ENCODE measurements at regions not wholly inside any gene's neighbourhood (a gene's known extent, or its start where the extent isn't known, plus 50 kb on each side); places are given as distances from the start of the nearest gene placed in this dataset.

DNA sequence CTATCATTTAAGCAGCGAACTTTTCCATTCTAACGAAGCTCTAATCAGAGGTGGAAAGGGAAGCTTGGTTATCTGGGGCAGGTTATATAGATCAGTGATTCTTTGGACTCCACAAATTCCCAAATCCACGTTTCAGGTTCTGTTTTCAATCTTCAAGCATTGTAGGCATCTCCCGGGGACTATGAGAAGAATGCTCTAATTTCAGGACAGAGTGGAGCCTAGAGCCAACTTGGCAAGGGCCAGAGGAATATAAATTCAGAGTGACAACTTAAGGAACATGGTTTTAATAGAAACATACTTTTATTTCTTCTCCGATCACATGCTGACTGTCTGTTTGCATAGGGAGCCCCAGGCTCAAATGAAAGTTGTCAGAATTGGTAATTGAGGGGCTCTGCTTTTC is 514.0 kb upstream of the KLF4 start:
- TF ChIP-seq, protein P1, sequence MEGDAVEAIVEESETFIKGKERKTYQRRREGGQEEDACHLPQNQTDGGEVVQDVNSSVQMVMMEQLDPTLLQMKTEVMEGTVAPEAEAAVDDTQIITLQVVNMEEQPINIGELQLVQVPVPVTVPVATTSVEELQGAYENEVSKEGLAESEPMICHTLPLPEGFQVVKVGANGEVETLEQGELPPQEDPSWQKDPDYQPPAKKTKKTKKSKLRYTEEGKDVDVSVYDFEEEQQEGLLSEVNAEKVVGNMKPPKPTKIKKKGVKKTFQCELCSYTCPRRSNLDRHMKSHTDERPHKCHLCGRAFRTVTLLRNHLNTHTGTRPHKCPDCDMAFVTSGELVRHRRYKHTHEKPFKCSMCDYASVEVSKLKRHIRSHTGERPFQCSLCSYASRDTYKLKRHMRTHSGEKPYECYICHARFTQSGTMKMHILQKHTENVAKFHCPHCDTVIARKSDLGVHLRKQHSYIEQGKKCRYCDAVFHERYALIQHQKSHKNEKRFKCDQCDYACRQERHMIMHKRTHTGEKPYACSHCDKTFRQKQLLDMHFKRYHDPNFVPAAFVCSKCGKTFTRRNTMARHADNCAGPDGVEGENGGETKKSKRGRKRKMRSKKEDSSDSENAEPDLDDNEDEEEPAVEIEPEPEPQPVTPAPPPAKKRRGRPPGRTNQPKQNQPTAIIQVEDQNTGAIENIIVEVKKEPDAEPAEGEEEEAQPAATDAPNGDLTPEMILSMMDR (IDR thresholded peaks at IDR 0.05; ENCODE audit: extremely low read depth in 1 of 2, insufficient read depth in 1 of 2, low read depth in 1 of 2, low read length in 2 of 2), result no peak
- TF ChIP-seq POLR2AphosphoS5 (IDR thresholded peaks at IDR 0.05; ENCODE audit: insufficient read depth, low read depth, low read length), result no peak

All from endothelial cell of umbilical vein (primary cell).